ENCODE measurements at regions not wholly inside any gene's neighbourhood (a gene's known extent, or its start where the extent isn't known, plus 50 kb on each side); places are given as distances from the start of the nearest gene placed in this dataset.

GRCh38 chr11:92329137-92329536, 104.5 kb downstream of the FAT3 start:
- TF ChIP-seq CTCF (conservative IDR thresholded peaks at IDR 0.05; ENCODE audit: low read depth, low read length) (no peak), EZH2 (IDR thresholded peaks at IDR 0.05; ENCODE audit: low read length, unreplicated experiment) (no peak), EZH2phosphoT487 (IDR thresholded peaks at IDR 0.05; ENCODE audit: borderline replicate concordance, low read length) (no peak)
